ENCODE measurements at regions not wholly inside any gene's neighbourhood (a gene's known extent, or its start where the extent isn't known, plus 50 kb on each side); places are given as distances from the start of the nearest gene placed in this dataset.

GRCh38 chrX:9235722-9236121, 201.8 kb upstream of the FAM9B start:
- TF ChIP-seq REST (IDR thresholded peaks at IDR 0.05; ENCODE audit: insufficient read depth in 1 of 2, low read depth in 2 of 2, low read length in 2 of 2) (no peak), SIN3A (IDR thresholded peaks at IDR 0.05; ENCODE audit: borderline replicate concordance, insufficient read depth, low read length) (no peak), TAF1 (IDR thresholded peaks at IDR 0.05; ENCODE audit: borderline replicate concordance, insufficient read depth, low read length) (no peak), POLR2AphosphoS5 (IDR thresholded peaks at IDR 0.05; ENCODE audit: low read depth, low read length) (no peak), FOXP2 (optimal IDR thresholded peaks at IDR 0.05; ENCODE audit: borderline replicate concordance, extremely low read depth, extremely low read length, insufficient read depth) (no peak)

GRCh38 chrX:9240956-9241355, 207.0 kb upstream of the FAM9B start:
- no peak for TF ChIP-seq REST (IDR thresholded peaks at IDR 0.05; ENCODE audit: insufficient read depth in 1 of 2, low read depth in 2 of 2, low read length in 2 of 2)
- no peak for TF ChIP-seq POLR2AphosphoS5 (IDR thresholded peaks at IDR 0.05; ENCODE audit: low read depth, low read length)
- no peak for TF ChIP-seq FOXP2 (optimal IDR thresholded peaks at IDR 0.05; ENCODE audit: borderline replicate concordance, extremely low read depth, extremely low read length, insufficient read depth)
- no peak for TF ChIP-seq TAF1 (IDR thresholded peaks at IDR 0.05; ENCODE audit: borderline replicate concordance, insufficient read depth, low read length)

- TF ChIP-seq FOXP2 (optimal IDR thresholded peaks at IDR 0.05; ENCODE audit: borderline replicate concordance, extremely low read depth, extremely low read length, insufficient read depth) (no peak), REST (IDR thresholded peaks at IDR 0.05; ENCODE audit: insufficient read depth in 1 of 2, low read depth in 2 of 2, low read length in 2 of 2) (no peak), SIN3A (IDR thresholded peaks at IDR 0.05; ENCODE audit: borderline replicate concordance, insufficient read depth, low read length) (no peak)
Measured at GRCh38 chrX:9241427-9241826, 207.5 kb upstream of the FAM9B start.

- no peak for TF ChIP-seq FOXP2 (optimal IDR thresholded peaks at IDR 0.05; ENCODE audit: borderline replicate concordance, extremely low read depth, extremely low read length, insufficient read depth)
- no peak for TF ChIP-seq POLR2AphosphoS5 (IDR thresholded peaks at IDR 0.05; ENCODE audit: low read depth, low read length)
- TF ChIP-seq REST (IDR thresholded peaks at IDR 0.05; ENCODE audit: insufficient read depth in 1 of 2, low read depth in 2 of 2, low read length in 2 of 2) = no peak
- TF ChIP-seq SIN3A (IDR thresholded peaks at IDR 0.05; ENCODE audit: borderline replicate concordance, insufficient read depth, low read length) = no peak
- no peak for TF ChIP-seq TAF1 (IDR thresholded peaks at IDR 0.05; ENCODE audit: borderline replicate concordance, insufficient read depth, low read length)
Measured at GRCh38 chrX:9249051-9249846, 215.3 kb upstream of the FAM9B start.
